ENCODE measurements at regions not wholly inside any gene's neighbourhood (a gene's known extent, or its start where the extent isn't known, plus 50 kb on each side); places are given as distances from the start of the nearest gene placed in this dataset.

GRCh38 chr17:13160296-13160695 is 142.5 kb upstream of the ELAC2 start:
- Histone ChIP-seq H3K4me3 (ENCODE audit: low read depth, low read length) (no peak overlapping the region), H3K36me3 (ENCODE audit: control insufficient read depth in 2 of 2, insufficient read depth in 1 of 2, low read length in 2 of 2) (no peaks in the 10 kb centered on the region), H3K27ac (ENCODE audit: extremely low read depth, low read depth, low read length) (no peak overlapping the region), H3K9me3 (ENCODE audit: control insufficient read depth, insufficient read depth, low read depth, low read length) (no peaks in the 10 kb centered on the region), H3K4me1 (ENCODE audit: control insufficient read depth, insufficient read depth, low read length) (no peaks in the 10 kb centered on the region)
- ChIA-PET CTCF (interaction anchor here (1.1 kb wide), 1 partner anchor 130 kb away, joined by 3 read pairs; no protein-coding TSS in a partner anchor), POLR2A (no interaction called here)
- no peak for TF ChIP-seq ZNF184 (tag by site-specific recombination; IDR thresholded peaks at IDR 0.05)

DNA sequence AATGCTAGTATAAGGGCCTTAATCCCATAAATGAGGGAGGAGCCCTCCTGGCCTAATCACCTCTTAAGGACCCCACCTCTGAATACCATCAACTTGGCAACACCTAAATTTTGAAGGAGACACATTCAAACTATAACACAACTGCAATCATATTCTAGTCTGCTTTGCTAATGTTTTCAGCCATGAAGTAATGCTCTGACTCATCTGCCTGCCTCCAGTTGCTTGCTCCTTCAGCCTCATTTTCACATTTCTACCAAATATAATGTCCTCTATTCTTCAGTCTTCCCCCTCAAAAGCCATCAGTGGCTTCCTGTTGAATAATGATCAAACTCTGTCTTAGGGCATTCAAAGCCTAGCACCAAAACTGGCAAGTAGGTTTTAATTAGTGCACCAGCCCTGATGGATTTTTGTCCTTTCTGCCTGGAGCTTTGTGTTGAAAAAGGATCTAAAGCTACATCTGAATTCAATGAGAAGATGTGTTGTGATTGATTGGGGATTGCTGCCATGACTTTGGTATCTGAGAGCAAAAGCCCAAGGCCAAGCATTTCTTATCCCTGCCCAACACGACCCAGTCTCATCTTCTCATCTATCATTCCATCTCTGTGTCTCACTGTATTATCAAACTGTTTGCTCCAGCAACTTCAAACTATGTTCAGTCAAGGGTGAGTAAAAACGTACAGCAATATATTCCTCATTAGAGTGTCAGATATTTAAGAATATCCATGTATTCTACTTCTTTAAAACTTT is 140.8 kb upstream of the ELAC2 start:
- ChIA-PET POLR2A (no interaction called here), CTCF (interaction anchor here (0.6 kb wide), 1 partner anchor 134 kb away, joined by 3 read pairs; no protein-coding TSS in a partner anchor)
- TF ChIP-seq ZNF37A (tag by site-specific recombination; IDR thresholded peaks at IDR 0.05), result no peak
- TF ChIP-seq, protein P1, sequence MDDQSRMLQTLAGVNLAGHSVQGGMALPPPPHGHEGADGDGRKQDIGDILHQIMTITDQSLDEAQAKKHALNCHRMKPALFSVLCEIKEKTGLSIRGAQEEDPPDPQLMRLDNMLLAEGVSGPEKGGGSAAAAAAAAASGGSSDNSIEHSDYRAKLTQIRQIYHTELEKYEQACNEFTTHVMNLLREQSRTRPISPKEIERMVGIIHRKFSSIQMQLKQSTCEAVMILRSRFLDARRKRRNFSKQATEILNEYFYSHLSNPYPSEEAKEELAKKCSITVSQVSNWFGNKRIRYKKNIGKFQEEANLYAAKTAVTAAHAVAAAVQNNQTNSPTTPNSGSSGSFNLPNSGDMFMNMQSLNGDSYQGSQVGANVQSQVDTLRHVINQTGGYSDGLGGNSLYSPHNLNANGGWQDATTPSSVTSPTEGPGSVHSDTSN (CRISPR knock-in tag; IDR thresholded peaks at IDR 0.05), result no peak
- TF ChIP-seq ZNF549 (tag by site-specific recombination; IDR thresholded peaks at IDR 0.05), result no peak
- no peak for TF ChIP-seq KLF1 (tag by site-specific recombination; IDR thresholded peaks at IDR 0.05)
- TF ChIP-seq GLIS1 (tag by site-specific recombination; IDR thresholded peaks at IDR 0.05), result no peak
- TF ChIP-seq, protein P2, sequence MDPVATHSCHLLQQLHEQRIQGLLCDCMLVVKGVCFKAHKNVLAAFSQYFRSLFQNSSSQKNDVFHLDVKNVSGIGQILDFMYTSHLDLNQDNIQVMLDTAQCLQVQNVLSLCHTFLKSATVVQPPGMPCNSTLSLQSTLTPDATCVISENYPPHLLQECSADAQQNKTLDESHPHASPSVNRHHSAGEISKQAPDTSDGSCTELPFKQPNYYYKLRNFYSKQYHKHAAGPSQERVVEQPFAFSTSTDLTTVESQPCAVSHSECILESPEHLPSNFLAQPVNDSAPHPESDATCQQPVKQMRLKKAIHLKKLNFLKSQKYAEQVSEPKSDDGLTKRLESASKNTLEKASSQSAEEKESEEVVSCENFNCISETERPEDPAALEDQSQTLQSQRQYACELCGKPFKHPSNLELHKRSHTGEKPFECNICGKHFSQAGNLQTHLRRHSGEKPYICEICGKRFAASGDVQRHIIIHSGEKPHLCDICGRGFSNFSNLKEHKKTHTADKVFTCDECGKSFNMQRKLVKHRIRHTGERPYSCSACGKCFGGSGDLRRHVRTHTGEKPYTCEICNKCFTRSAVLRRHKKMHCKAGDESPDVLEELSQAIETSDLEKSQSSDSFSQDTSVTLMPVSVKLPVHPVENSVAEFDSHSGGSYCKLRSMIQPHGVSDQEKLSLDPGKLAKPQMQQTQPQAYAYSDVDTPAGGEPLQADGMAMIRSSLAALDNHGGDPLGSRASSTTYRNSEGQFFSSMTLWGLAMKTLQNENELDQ (tag by site-specific recombination; IDR thresholded peaks at IDR 0.05; ENCODE audit: low read depth), result no peak
- no peak for TF ChIP-seq ZSCAN5A (tag by site-specific recombination; IDR thresholded peaks at IDR 0.05)
- TF ChIP-seq KLF9 (tag by site-specific recombination; IDR thresholded peaks at IDR 0.05; ENCODE audit: low read depth), result no peak
- H3K4me3 ChIP-seq (ENCODE audit: low read depth, low read length), result no peak overlapping the region
- H3K9me3 ChIP-seq (ENCODE audit: control insufficient read depth, insufficient read depth, low read depth, low read length), result no peaks in the 10 kb centered on the region
- H3K27ac ChIP-seq (ENCODE audit: extremely low read depth, low read depth, low read length), result no peak overlapping the region
- H3K36me3 ChIP-seq (ENCODE audit: control insufficient read depth in 2 of 2, insufficient read depth in 1 of 2, low read length in 2 of 2), result no peaks in the 10 kb centered on the region
- no peaks in the 10 kb centered on the region for H3K4me1 ChIP-seq (ENCODE audit: control insufficient read depth, insufficient read depth, low read length)

DNA sequence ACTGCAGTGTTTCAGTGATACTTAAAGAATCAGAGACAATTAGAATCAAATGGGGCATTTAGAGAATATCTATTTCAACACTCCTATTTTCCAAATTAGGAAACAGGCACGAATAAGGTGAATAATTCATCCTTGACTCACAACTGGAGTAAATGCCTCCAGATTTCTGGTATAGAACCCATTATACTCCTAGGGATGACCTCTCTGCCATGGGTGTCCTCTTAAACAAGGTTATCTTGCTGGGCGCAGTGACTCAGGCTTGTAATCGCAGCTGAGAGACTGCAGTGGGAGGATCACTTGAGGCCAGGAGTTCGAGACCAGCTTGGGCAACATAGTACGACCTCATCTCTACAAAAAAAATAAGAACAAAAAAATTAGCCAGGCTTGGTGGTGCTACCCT is 139.8 kb upstream of the ELAC2 start:
- Histone ChIP-seq H3K4me1 (ENCODE audit: control insufficient read depth, insufficient read depth, low read length) (no peaks in the 10 kb centered on the region), H3K36me3 (ENCODE audit: control insufficient read depth in 2 of 2, insufficient read depth in 1 of 2, low read length in 2 of 2) (no peaks in the 10 kb centered on the region), H3K9me3 (ENCODE audit: control insufficient read depth, insufficient read depth, low read depth, low read length) (peaks cover 1% of the 10 kb centered on the region), H3K4me3 (ENCODE audit: low read depth, low read length) (no peak overlapping the region), H3K27ac (ENCODE audit: extremely low read depth, low read depth, low read length) (no peak overlapping the region)
- no peak for TF ChIP-seq ZNF19 (tag by site-specific recombination; IDR thresholded peaks at IDR 0.05; ENCODE audit: low read depth)
- TF ChIP-seq BCL11A (tag by site-specific recombination; IDR thresholded peaks at IDR 0.05; ENCODE audit: low read depth), result no peak
- no peak for TF ChIP-seq SCRT1 (tag by site-specific recombination; IDR thresholded peaks at IDR 0.05; ENCODE audit: borderline replicate concordance)
- TF ChIP-seq ZNF792 (tag by site-specific recombination; IDR thresholded peaks at IDR 0.05), result no peak
- TF ChIP-seq TCF7L2 (IDR thresholded peaks at IDR 0.05; ENCODE audit: borderline replicate concordance, low read depth, low read length), result no peak
- TF ChIP-seq ZNF214 (tag by site-specific recombination; IDR thresholded peaks at IDR 0.05; ENCODE audit: borderline replicate concordance), result no peak
- TF ChIP-seq ZNF175 (tag by site-specific recombination; IDR thresholded peaks at IDR 0.05), result no peak
- no peak for TF ChIP-seq ZNF391 (tag by site-specific recombination; IDR thresholded peaks at IDR 0.05; ENCODE audit: borderline replicate concordance, low read depth)
- no peak for TF ChIP-seq ZNF658 (tag by site-specific recombination; IDR thresholded peaks at IDR 0.05)
- no peak for TF ChIP-seq ZNF239 (tag by site-specific recombination; IDR thresholded peaks at IDR 0.05)
- TF ChIP-seq KLF10 (tag by site-specific recombination; IDR thresholded peaks at IDR 0.05), result no peak
- no peak for TF ChIP-seq ZBTB21 (tag by site-specific recombination; IDR thresholded peaks at IDR 0.05)
- no peak for TF ChIP-seq BCL11B (tag by site-specific recombination; IDR thresholded peaks at IDR 0.05; ENCODE audit: low read depth)
- ChIA-PET POLR2A (no interaction called here), CTCF (interaction anchor here (0.6 kb wide), 1 partner anchor 133 kb away, joined by 3 read pairs; no protein-coding TSS in a partner anchor)
